Parathyroid adenoma (tissue), 2 donors: ENCODE measurements at regions not wholly inside any gene's neighbourhood (a gene's known extent, or its start where the extent isn't known, plus 50 kb on each side); places are given as distances from the start of the nearest gene placed in this dataset.
"Not testable (repeated sequence)": the region's sequence is repeated elsewhere in the genome, so short reads cannot be mapped to it uniquely, and the experiment has no call there.

Experiments used
- H2AFZ ChIP-seq: fragments of 300-600 bp; sonication (generic); one replicate; pipeline ENCODE4 v1.7.0; 2017; ENCODE audit warnings: antibody characterized with exemption, mild to moderate bottlenecking
- H3K27ac ChIP-seq: fragments of 300-600 bp; sonication (generic); one replicate; pipeline ENCODE4 v1.7.0; 2017
- H3K27me3 ChIP-seq: fragments of 300-600 bp; sonication (generic); one replicate; pipeline ENCODE4 v1.7.0; 2017; ENCODE audit warnings: low read length; ENCODE audit not compliant: control insufficient read depth, insufficient read depth
- H3K36me3 ChIP-seq: fragments of 300-600 bp; sonication (generic); one replicate; pipeline ENCODE4 v1.7.0; 2017; ENCODE audit warnings: low read length; ENCODE audit not compliant: control insufficient read depth, insufficient read depth
- H3K4me1 ChIP-seq: fragments of 300-600 bp; sonication (generic); one replicate; pipeline ENCODE4 v1.7.0; 2017; ENCODE audit warnings: control low read depth
- H3K4me2 ChIP-seq: fragments of 300-600 bp; sonication (generic); one replicate; pipeline ENCODE4 v1.7.0; 2017; ENCODE audit warnings: low read length
- H3K4me3 ChIP-seq: fragments of 300-600 bp; sonication (generic); one replicate; pipeline ENCODE4 v1.7.0; 2017; ENCODE audit warnings: low read depth, low read length
- H3K79me2 ChIP-seq: fragments of 300-600 bp; sonication (generic); one replicate; pipeline ENCODE4 v1.7.0; 2017; ENCODE audit warnings: control low read depth
- H3K9ac ChIP-seq: fragments of 300-600 bp; sonication (generic); one replicate; pipeline ENCODE4 v1.7.0; 2017; ENCODE audit warnings: mild to moderate bottlenecking
- H3K9me3 ChIP-seq: fragments of 300-600 bp; sonication (generic); one replicate; pipeline ENCODE4 v1.7.0; 2017; ENCODE audit warnings: low read length; ENCODE audit not compliant: control insufficient read depth
- TF ChIP-seq, protein P1 (sequence below): fragments of 300-600 bp; sonication (generic); IDR thresholded peaks from one replicate; pipeline ENCODE4 v1.7.0; 2017; ENCODE audit warnings: antibody characterized with exemption, mild to moderate bottlenecking
- donor health status: primary hyperparathyroidism.

DNA sequence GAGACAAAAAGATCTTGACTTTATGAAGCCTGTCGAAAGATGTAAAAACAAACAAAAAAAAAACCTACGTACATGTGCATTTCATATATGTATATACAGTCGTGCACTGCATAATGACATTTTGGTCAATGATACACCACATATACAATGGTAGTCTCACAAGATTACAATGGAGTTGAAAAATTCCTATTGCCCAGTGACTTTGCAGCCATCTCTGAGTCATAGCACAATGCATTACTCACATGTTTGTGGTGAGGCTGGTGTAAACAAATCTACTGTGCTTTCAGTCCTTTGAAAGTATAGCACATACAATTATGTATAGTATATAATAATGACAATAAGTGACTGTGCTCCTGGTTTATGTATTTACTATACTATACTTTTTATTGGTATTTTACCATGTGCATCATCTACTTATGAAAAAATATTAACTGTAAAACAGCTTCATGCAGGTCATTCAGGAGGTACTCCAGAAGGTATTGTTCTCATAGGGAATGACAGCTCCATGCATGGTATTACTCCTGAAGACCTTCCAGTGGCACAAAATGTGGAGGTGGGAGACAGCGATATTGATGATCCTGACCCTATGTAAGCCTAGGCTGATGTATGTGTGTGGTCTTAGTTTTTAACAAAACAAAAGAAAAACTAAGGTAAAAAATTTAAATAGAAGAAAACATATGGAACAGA, 73.7 kb upstream of the FST start:
- TF ChIP-seq, protein P1, sequence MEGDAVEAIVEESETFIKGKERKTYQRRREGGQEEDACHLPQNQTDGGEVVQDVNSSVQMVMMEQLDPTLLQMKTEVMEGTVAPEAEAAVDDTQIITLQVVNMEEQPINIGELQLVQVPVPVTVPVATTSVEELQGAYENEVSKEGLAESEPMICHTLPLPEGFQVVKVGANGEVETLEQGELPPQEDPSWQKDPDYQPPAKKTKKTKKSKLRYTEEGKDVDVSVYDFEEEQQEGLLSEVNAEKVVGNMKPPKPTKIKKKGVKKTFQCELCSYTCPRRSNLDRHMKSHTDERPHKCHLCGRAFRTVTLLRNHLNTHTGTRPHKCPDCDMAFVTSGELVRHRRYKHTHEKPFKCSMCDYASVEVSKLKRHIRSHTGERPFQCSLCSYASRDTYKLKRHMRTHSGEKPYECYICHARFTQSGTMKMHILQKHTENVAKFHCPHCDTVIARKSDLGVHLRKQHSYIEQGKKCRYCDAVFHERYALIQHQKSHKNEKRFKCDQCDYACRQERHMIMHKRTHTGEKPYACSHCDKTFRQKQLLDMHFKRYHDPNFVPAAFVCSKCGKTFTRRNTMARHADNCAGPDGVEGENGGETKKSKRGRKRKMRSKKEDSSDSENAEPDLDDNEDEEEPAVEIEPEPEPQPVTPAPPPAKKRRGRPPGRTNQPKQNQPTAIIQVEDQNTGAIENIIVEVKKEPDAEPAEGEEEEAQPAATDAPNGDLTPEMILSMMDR = no peak

DNA sequence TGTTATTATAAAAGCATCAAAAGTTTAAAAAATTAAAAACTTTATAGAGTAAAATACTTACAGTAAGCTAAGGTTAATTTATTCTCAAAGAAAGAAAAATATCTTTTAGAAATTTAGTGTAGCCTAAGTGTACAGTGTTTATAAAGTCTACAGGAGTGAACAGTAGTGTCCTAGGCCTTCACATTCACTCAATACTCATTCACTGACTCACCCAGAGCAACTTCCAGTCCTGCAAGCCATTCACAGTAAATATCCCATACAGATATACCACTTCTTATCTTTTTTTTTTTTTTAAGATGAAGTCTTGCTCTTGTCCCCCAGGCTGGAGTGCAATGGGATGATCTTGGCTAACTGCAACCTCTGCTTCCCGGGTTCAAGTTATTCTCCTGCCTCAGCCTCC, 73.1 kb upstream of the FST start:
- no peak overlapping the region for H3K4me2 ChIP-seq
- H3K79me2 ChIP-seq = no peaks in the 10 kb centered on the region

More for the DNA sequence above, 73.7 kb upstream of the FST start:
- H3K9me3 ChIP-seq = no peaks in the 10 kb centered on the region
- H3K4me3 ChIP-seq = no peak overlapping the region
- no peaks in the 10 kb centered on the region for H3K79me2 ChIP-seq
- no peaks in the 10 kb centered on the region for H3K36me3 ChIP-seq
- no peak overlapping the region for H3K27ac ChIP-seq
- H2AFZ ChIP-seq = no peak overlapping the region
- no peaks in the 10 kb centered on the region for H3K4me1 ChIP-seq
- no peaks in the 10 kb centered on the region for H3K27me3 ChIP-seq
- no peak overlapping the region for H3K9ac ChIP-seq
- H3K4me2 ChIP-seq = no peak overlapping the region

DNA sequence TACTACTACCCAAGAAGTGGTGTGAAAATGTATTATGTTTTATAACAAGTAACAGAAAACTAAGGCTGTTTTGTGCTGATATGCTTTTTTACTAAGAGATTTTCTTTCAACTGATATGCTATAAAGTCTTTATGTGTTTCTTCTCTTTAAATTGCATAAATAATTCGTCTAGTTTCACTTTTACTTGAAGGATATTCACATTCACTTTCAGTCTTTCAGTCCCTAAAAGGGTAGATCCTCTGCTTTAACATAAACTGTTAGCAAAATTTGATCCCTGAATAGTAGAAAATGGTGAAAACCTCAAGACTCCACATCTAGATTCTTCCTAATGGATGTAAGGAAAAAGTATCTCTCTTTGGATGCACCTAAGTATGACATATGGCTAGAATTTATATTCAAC, 69.0 kb upstream of the FST start:
- TF ChIP-seq, protein P1 = no peak
- Histone ChIP-seq H3K9ac (no peak overlapping the region), H3K4me3 (no peak overlapping the region), H3K79me2 (no peaks in the 10 kb centered on the region), H3K4me1 (no peaks in the 10 kb centered on the region), H3K4me2 (no peak overlapping the region), H3K36me3 (no peaks in the 10 kb centered on the region), H3K27me3 (no peaks in the 10 kb centered on the region), H2AFZ (no peak overlapping the region), H3K9me3 (no peaks in the 10 kb centered on the region), H3K27ac (no peak overlapping the region)

More for the DNA sequence above, 73.1 kb upstream of the FST start:
- TF ChIP-seq, protein P1 = no peak
- Histone ChIP-seq H2AFZ (no peak overlapping the region), H3K27me3 (no peaks in the 10 kb centered on the region), H3K9me3 (no peaks in the 10 kb centered on the region), H3K4me3 (no peak overlapping the region), H3K4me1 (no peaks in the 10 kb centered on the region), H3K36me3 (no peaks in the 10 kb centered on the region), H3K27ac (no peak overlapping the region), H3K9ac (no peak overlapping the region)

DNA sequence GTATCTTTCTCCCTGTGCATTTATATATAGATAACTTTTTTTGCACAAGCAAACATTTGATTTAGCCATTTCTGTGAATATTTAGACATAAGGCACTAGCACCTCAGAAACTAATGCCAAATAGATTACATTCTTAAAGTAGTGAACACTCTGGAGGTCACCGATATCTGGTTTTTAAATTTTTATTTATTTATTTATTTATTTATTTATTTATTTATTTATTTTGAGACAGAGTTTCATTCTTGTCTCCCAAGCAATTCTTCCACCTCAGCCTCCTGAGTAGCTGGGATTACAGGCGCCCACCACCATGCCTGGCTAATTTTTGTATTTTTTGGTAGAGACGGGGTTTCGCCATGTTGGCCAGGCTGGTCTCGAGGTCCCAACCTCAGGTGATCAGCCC, 67.9 kb upstream of the FST start:
- not testable (repeated sequence) for H3K27ac ChIP-seq, H3K9me3 ChIP-seq, H3K4me2 ChIP-seq, H3K27me3 ChIP-seq, H3K9ac ChIP-seq, H3K4me1 ChIP-seq, H2AFZ ChIP-seq, H3K4me3 ChIP-seq, H3K36me3 ChIP-seq, H3K79me2 ChIP-seq

DNA sequence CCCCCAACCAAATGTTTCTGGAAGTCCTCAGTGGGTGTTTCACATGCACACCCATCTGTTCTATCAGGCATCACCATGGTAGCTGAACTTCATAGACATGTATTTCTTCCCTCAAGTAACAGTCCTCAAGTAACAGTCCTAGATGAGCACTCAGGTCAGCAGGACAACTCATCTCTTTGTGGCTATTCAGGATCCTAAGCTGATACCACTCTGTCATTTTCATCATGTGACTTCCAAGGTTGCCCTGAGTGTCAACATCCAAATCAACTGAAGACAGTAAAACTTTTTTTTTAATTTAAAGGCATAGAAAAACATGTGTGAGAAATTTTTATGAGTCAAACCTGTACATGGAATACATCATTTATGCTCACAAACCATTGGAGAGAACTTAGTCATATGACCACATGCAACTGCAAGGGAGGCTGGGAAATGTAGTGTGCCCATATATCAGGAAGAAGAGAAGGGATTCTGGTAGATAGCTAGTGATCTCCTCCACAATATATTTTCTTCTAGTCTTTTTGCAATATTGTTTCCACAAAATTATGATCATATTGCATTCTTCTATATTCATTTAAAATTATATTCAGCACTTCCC, 64.2 kb upstream of the FST start:
- Histone ChIP-seq H3K79me2 (no peaks in the 10 kb centered on the region), H3K36me3 (no peaks in the 10 kb centered on the region), H3K4me1 (no peaks in the 10 kb centered on the region), H3K9me3 (no peaks in the 10 kb centered on the region), H3K4me2 (no peak overlapping the region), H3K4me3 (no peak overlapping the region), H3K27me3 (no peaks in the 10 kb centered on the region), H3K9ac (no peak overlapping the region), H2AFZ (no peak overlapping the region), H3K27ac (no peak overlapping the region)
- TF ChIP-seq, protein P1 = no peak
